Neural crest cell (in vitro differentiated cells): ENCODE measurements at regions not wholly inside any gene's neighbourhood (a gene's known extent, or its start where the extent isn't known, plus 50 kb on each side); places are given as distances from the start of the nearest gene placed in this dataset.

Source experiments
- DNase-seq: peaks from one replicate; pipeline ENCODE4 v3.0.0; 2021; ENCODE audit warnings: low read depth, mixed read lengths, low spot score
- H3K27ac Mint-ChIP-seq: one replicate; pipeline ENCODE4 v1.8.0; 2021; ENCODE audit warnings: mild to moderate bottlenecking, mixed read lengths; ENCODE audit not compliant: unreplicated experiment
- H3K27me3 Mint-ChIP-seq: 2 replicates; pipeline ENCODE4 v1.8.0; 2021; ENCODE audit warnings: low read depth, mild to moderate bottlenecking, mixed read lengths
- H3K36me3 Mint-ChIP-seq: 2 replicates; pipeline ENCODE4 v1.8.0; 2021; ENCODE audit warnings: low read depth, mild to moderate bottlenecking, mixed read lengths
- H3K4me1 Mint-ChIP-seq: 2 replicates; pipeline ENCODE4 v1.8.0; 2021; ENCODE audit warnings: mixed read lengths
- H3K4me3 Mint-ChIP-seq: one replicate; pipeline ENCODE4 v1.8.0; 2021; ENCODE audit warnings: mild to moderate bottlenecking, mixed read lengths
- H3K9me3 Mint-ChIP-seq: 2 replicates; pipeline ENCODE4 v1.8.0; 2021; ENCODE audit warnings: mixed read lengths
- CTCF ChIP-seq: fragments of 200-600 bp; sonication (generic); conservative IDR thresholded peaks from 2 replicates; pipeline ENCODE4 v1.5.0; 2021; ENCODE audit warnings: antibody characterized with exemption, mild to moderate bottlenecking

GRCh38 chr17:79220713-79221291, 146.2 kb downstream of the ENGASE start:
- no peaks in the 10 kb centered on the region for H3K9me3 Mint-ChIP-seq
- H3K27me3 Mint-ChIP-seq = peaks cover 59% of the 10 kb centered on the region
- H3K27ac Mint-ChIP-seq = no peak overlapping the region

GRCh38 chr17:79220201-79220712, 145.6 kb downstream of the ENGASE start:
- Mint-ChIP-seq H3K27ac (no peak overlapping the region), H3K36me3 (no peaks in the 10 kb centered on the region), H3K27me3 (peaks cover 62% of the 10 kb centered on the region), H3K9me3 (no peaks in the 10 kb centered on the region), H3K4me1 (peaks cover 7% of the 10 kb centered on the region), H3K4me3 (peak overlapping the region; percentile 28)
- TF ChIP-seq CTCF = no peak
- DNase-seq = no peak

More at GRCh38 chr17:79220713-79221291, 146.2 kb downstream of the ENGASE start:
- Mint-ChIP-seq H3K36me3 (no peaks in the 10 kb centered on the region), H3K4me1 (peaks cover 7% of the 10 kb centered on the region), H3K4me3 (peak overlapping the region; percentile 34)
- peak; percentile 5 for DNase-seq
- TF ChIP-seq CTCF = no peak

DNA sequence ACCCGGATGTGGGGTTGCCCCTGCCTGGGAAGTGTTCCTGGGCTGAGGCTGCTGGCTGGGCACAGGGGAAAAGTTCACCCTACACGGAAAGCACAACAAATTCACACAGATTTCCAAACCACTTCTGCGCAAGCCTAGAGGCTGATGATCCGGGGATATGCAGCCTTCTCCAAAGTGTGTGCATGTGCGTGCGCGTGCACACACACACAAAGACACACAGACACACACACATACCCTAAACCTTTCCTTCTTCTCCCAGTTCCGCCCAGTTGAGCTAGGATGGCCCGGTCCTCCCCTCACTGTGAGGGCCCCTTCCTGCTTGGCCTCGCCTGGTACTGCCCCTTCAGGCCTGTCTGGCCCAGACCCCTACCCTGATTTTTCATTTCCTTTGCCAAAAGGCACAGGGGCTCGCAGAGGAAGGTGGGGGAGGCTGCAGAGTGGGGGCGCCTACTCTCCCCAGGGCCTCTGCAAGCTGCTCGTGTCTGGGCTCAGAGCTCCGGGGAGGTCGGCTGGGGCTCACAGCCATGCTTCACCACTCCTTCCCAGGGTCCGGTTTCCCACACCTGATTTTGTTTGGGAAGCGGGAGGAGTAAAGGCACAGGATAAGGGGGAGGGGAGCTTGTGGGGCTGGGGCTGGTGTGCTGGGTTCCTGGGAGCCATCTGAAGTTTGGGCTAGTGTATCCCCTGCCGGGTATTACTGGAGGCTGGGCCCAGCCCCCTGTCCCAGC, 144.7 kb downstream of the ENGASE start:
- Mint-ChIP-seq H3K27me3 (peaks cover 57% of the 10 kb centered on the region), H3K4me1 (peaks cover 7% of the 10 kb centered on the region), H3K27ac (no peak overlapping the region), H3K36me3 (no peaks in the 10 kb centered on the region), H3K4me3 (no peak overlapping the region), H3K9me3 (no peaks in the 10 kb centered on the region)
- DNase-seq = no peak
- no peak for TF ChIP-seq CTCF

DNA sequence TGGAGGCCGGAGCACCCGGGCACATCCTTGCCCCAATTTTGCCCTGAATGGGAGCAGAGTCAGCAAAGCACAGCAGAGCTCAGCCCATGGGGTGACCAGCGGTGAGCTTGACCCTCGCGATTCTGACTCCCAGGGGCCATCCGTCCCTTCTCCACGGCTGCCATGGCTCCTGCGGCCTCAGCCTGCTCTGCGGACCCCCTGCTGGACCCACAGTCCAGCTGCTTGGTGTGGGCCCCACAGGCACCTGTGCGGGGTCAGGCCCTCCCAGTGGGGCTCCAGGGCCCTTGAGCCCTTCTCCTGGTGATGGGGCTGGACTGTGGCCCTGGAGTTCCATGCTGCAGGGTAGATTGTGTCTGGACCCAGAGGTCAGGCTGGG, 144.2 kb downstream of the ENGASE start:
- peaks cover 52% of the 10 kb centered on the region for H3K27me3 Mint-ChIP-seq
- no peak overlapping the region for H3K27ac Mint-ChIP-seq
- no peaks in the 10 kb centered on the region for H3K36me3 Mint-ChIP-seq

DNA sequence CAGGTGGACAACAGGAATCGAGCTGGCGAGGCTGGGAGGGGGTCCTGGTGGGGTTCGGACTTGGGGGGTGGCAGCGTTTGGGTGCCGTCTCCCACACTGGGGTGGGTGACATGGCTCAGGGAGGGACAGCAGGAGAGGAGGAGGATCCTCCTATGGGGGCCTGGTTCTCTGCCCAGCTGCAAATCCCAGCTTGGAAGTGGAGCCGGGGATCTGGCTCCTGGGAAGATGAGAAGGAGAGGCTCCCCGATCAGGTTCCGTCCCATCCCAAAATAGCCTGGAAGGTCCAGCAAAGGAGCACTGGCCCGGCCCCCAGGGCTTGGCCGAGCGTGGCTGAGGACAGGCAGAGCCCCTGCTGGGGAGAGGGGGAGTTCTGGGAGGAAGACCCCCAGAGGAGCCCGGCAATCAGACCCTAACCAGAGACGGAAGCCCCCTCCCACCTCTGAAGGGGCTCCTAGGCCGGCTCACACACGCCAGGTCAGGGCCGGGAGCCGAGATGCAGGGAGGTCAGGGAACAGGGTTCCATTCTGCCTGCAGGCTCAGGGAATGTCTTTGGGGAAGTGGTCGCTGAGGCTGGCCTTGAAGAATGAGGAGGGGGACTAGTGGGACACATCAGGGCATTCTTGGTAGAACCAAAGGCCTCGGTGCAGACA, 143.7 kb downstream of the ENGASE start:
- peaks cover 11% of the 10 kb centered on the region for H3K4me1 Mint-ChIP-seq
- H3K27me3 Mint-ChIP-seq = peaks cover 50% of the 10 kb centered on the region
- no peak overlapping the region for H3K4me3 Mint-ChIP-seq
- H3K36me3 Mint-ChIP-seq = no peaks in the 10 kb centered on the region
- H3K27ac Mint-ChIP-seq = no peak overlapping the region
- DNase-seq = no peak
- no peak for TF ChIP-seq CTCF
- no peaks in the 10 kb centered on the region for H3K9me3 Mint-ChIP-seq

More for the DNA sequence above, 144.2 kb downstream of the ENGASE start:
- H3K4me1 Mint-ChIP-seq = peaks cover 7% of the 10 kb centered on the region
- TF ChIP-seq CTCF = no peak
- no peak for DNase-seq
- no peak overlapping the region for H3K4me3 Mint-ChIP-seq
- H3K9me3 Mint-ChIP-seq = no peaks in the 10 kb centered on the region
